Panc1 (cell line): ENCODE measurements at regions not wholly inside any gene's neighbourhood (a gene's known extent, or its start where the extent isn't known, plus 50 kb on each side); places are given as distances from the start of the nearest gene placed in this dataset.

Experiments used
- ATAC-seq: fragments of 200-7000 bp; cut with Tn5 transposase; 2 replicates; pipeline ENCODE4 v1.9.1; 2020; ENCODE audit warnings: mild to moderate bottlenecking, moderate library complexity
- BruUV-seq: library from RNA; stranded (reverse); fragments of 400-500 nt; replicated peaks from 2 replicates; lab custom pipeline; 2021; lab: Mats Ljungman, UMichigan
- CTCF ChIA-PET: fragments of 300-600 bp; sonication (Branson Sonifier 250); formaldehyde crosslinking; loops from one replicate; lab custom pipeline; 2022; ENCODE audit warnings: antibody characterized with exemption; lab: Charles Lee
- POLR2A ChIA-PET: fragments of 300-600 bp; sonication (Branson Sonifier 250); formaldehyde crosslinking; loops from one replicate; lab custom pipeline; 2022; ENCODE audit warnings: antibody characterized with exemption; lab: Charles Lee
- DNase-seq: peaks from one replicate; pipeline ENCODE4 v3.0.0-alpha.2; 2010; ENCODE audit warnings: low read depth, low spot score
- H3K27ac ChIP-seq: 2 replicates; pipeline ENCODE4 v1.5.1; 2011; ENCODE audit warnings: mild to moderate bottlenecking, low read length, inconsistent platforms
- H3K27me3 ChIP-seq: fragments of 200-500 bp; sonication (Bioruptor generic); 2 replicates; pipeline ENCODE4 v1.6.0; 2014; ENCODE audit warnings: low read length, inconsistent platforms; ENCODE audit not compliant: control insufficient read depth, insufficient read depth
- H3K36me3 ChIP-seq: fragments of 200-500 bp; sonication (Bioruptor generic); 2 replicates; pipeline ENCODE4 v1.5.1; 2014; ENCODE audit warnings: inconsistent platforms, mild to moderate bottlenecking, low read length, moderate library complexity; ENCODE audit not compliant: control insufficient read depth, insufficient read depth
- H3K4me1 ChIP-seq: 2 replicates; pipeline ENCODE4 v1.5.1; 2011; ENCODE audit warnings: inconsistent platforms, mild to moderate bottlenecking, low read length, moderate library complexity; ENCODE audit not compliant: control insufficient read depth, insufficient read depth
- H3K4me3 ChIP-seq, 2 experiments: 2 replicates each; pipeline ENCODE4 v1.5.1; 2011 to 2012; ENCODE audit warnings: low read depth in 2 of 2, low read length in 2 of 2, mild to moderate bottlenecking in 2 of 2, inconsistent platforms in 1 of 2, moderate library complexity in 1 of 2
- H3K9me3 ChIP-seq: fragments of 200-500 bp; sonication (Bioruptor generic); 2 replicates; pipeline ENCODE4 v1.5.1; 2014; ENCODE audit warnings: low read depth, mild to moderate bottlenecking, inconsistent platforms, low read length, moderate library complexity; ENCODE audit not compliant: control insufficient read depth, insufficient read depth
- CTCF ChIP-seq: fragments of 450-650 bp; IDR thresholded peaks from 2 replicates; pipeline ENCODE4 v1.5.1; 2017; ENCODE audit warnings: mild to moderate bottlenecking
- POLR2AphosphoS5 ChIP-seq: IDR thresholded peaks from 2 replicates; pipeline ENCODE4 v1.6.1; 2012; ENCODE audit warnings: mild to moderate bottlenecking, low read depth, low read length, moderate library complexity
- SIN3A ChIP-seq: IDR thresholded peaks from 2 replicates; pipeline ENCODE4 v1.6.1; 2012; ENCODE audit warnings: low read depth, mild to moderate bottlenecking, low read length, moderate library complexity, borderline replicate concordance; ENCODE audit not compliant: insufficient read depth
- TCF7L2 ChIP-seq: IDR thresholded peaks from 2 replicates; pipeline ENCODE4 v1.6.1; 2011; ENCODE audit warnings: mild to moderate bottlenecking, low read depth, low read length, inconsistent platforms
- in situ Hi-C: cut with HindIII; loops from 2 replicates; pipeline ENCODE4 v1.10.0; 2016; ENCODE audit warnings: low sequenced_read_pairs, low pct_unique_long_range_greater_than_20kb
- intact Hi-C: fragments of 100-400 bp; cut with micrococcal nuclease; formaldehyde crosslinking; loops from one replicate; pipeline ENCODE4 v1.10.0; 2022; ENCODE audit not compliant: unreplicated experiment
- TF ChIP-seq, protein P1 (sequence below), 2 experiments: IDR thresholded peaks; 2 replicates each; pipeline ENCODE4 v1.6.1; 2011 to 2012; ENCODE audit warnings: low read depth in 2 of 2, control low read depth in 1 of 2, low read length in 1 of 2, mild to moderate bottlenecking in 1 of 2, moderate library complexity in 1 of 2; ENCODE audit not compliant: insufficient read depth in 1 of 2

DNA sequence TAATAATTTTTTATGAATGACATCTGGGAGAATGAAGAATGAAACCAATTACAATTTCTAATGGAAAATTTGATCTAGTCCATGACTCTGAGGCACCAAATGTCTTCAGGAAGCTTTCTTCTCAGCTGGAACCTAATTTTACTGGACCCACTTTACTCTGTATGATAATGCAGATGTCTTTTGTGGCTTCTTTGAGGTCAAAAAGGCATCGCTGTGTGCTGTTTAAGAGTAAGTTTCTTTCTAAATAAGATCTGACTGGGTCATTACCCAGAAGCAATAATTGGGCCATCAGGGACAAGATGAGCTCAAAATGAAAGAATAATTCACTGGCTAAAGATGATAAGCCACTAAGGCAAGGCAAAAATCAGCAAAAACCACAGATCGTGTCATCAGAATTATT is 633.4 kb downstream of the PSAT1 start:
- in situ Hi-C loops (no loop called here), intact Hi-C loops (no loop called here)
- no peaks in the 10 kb centered on the region for H3K9me3 ChIP-seq
- H3K4me3 ChIP-seq: no peak overlapping the region
- no peaks in the 10 kb centered on the region for H3K4me1 ChIP-seq
- CTCF ChIA-PET: no interaction called here
- H3K27me3 ChIP-seq: no peaks in the 10 kb centered on the region
- H3K27ac ChIP-seq: no peak overlapping the region
- no peaks in the 10 kb centered on the region for H3K36me3 ChIP-seq
- POLR2A ChIA-PET: no interaction called here
- no TSS peak for BruUV-seq
- ATAC-seq: no peak
- DNase-seq: no peak
- TF ChIP-seq POLR2AphosphoS5: no peak
- TF ChIP-seq CTCF: no peak
- no peak for TF ChIP-seq SIN3A
- TF ChIP-seq, protein P1, sequence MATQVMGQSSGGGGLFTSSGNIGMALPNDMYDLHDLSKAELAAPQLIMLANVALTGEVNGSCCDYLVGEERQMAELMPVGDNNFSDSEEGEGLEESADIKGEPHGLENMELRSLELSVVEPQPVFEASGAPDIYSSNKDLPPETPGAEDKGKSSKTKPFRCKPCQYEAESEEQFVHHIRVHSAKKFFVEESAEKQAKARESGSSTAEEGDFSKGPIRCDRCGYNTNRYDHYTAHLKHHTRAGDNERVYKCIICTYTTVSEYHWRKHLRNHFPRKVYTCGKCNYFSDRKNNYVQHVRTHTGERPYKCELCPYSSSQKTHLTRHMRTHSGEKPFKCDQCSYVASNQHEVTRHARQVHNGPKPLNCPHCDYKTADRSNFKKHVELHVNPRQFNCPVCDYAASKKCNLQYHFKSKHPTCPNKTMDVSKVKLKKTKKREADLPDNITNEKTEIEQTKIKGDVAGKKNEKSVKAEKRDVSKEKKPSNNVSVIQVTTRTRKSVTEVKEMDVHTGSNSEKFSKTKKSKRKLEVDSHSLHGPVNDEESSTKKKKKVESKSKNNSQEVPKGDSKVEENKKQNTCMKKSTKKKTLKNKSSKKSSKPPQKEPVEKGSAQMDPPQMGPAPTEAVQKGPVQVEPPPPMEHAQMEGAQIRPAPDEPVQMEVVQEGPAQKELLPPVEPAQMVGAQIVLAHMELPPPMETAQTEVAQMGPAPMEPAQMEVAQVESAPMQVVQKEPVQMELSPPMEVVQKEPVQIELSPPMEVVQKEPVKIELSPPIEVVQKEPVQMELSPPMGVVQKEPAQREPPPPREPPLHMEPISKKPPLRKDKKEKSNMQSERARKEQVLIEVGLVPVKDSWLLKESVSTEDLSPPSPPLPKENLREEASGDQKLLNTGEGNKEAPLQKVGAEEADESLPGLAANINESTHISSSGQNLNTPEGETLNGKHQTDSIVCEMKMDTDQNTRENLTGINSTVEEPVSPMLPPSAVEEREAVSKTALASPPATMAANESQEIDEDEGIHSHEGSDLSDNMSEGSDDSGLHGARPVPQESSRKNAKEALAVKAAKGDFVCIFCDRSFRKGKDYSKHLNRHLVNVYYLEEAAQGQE (IDR thresholded peaks at IDR 0.05; ENCODE audit: insufficient read depth in 1 of 2, low read depth in 2 of 2, low read length in 1 of 2): no peak
- no peak for TF ChIP-seq TCF7L2

DNA sequence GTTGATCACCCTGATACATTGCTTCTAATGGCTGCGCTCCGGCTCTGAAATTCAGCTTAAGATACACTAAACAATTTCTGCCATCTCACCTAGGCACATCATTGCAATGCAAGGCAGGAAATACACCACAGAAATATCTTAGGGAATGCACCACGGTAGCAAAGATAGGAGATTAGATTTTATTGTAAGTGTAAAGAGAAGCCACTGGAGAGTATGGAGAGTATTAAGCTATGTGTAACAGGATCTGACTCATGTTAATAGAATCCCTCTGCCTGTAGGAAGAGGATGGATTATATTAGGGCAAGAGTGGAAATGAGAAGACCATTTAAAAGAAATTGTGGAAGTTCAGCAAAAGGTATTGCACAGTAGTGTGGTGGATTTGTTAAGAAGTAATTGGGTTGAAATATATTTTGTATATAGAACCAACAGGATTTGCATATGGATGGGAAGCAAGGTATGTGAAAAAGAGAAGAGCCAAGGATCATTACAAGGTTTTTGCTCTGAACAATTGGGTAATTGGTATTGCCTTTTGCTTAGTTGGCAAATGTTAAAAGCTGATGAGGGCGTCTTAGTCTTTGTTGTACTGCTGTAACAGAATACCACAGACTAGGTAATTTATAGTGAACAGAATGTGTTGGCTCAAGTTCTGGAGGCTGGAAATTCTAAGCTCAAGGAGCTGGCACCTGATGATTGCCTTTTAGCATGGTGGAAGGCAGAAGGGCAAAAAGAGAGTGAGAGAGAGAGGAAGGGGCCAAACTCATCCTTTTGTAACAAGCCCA is 636.1 kb downstream of the PSAT1 start:
- CTCF ChIA-PET: no interaction called here

More for the DNA sequence above, 636.1 kb downstream of the PSAT1 start:
- Histone ChIP-seq H3K36me3 (no peaks in the 10 kb centered on the region), H3K27me3 (no peaks in the 10 kb centered on the region), H3K4me3 (no peak overlapping the region), H3K4me1 (no peaks in the 10 kb centered on the region), H3K9me3 (no peaks in the 10 kb centered on the region), H3K27ac (no peak overlapping the region)
- POLR2A ChIA-PET: no interaction called here
- BruUV-seq: no TSS peak
- DNase-seq: no peak
- no peak for ATAC-seq
- no peak for TF ChIP-seq SIN3A
- no peak for TF ChIP-seq CTCF
- TF ChIP-seq, protein P1 (IDR thresholded peaks at IDR 0.05; ENCODE audit: insufficient read depth in 1 of 2, low read depth in 2 of 2, low read length in 1 of 2): no peak
- in situ Hi-C loops (no loop called here), intact Hi-C loops (no loop called here)
